ENCODE measurements at regions not wholly inside any gene's neighbourhood (a gene's known extent, or its start where the extent isn't known, plus 50 kb on each side); places are given as distances from the start of the nearest gene placed in this dataset.

- DNase-seq (ENCODE audit: low spot score) = no peak
Observed at GRCh38 chr4:24287096-24287495, 297.3 kb downstream of the DHX15 start.

GRCh38 chr4:24285759-24286158 is 298.6 kb downstream of the DHX15 start:
- no peak for DNase-seq (ENCODE audit: low spot score)

- no peak for DNase-seq (ENCODE audit: low spot score)
Observed at GRCh38 chr4:24282446-24282845, 301.9 kb downstream of the DHX15 start.

- no peak for DNase-seq (ENCODE audit: low spot score)
Observed at GRCh38 chr4:24279911-24280375, 304.4 kb downstream of the DHX15 start.

GRCh38 chr4:24279469-24279868 is 304.9 kb downstream of the DHX15 start:
- DNase-seq (ENCODE audit: low spot score) = no peak

- no peak for DNase-seq (ENCODE audit: low spot score)
Observed at GRCh38 chr4:24278693-24279092, 305.7 kb downstream of the DHX15 start.

- no peak for DNase-seq (ENCODE audit: low spot score)
Observed at GRCh38 chr4:24274381-24274941, 309.9 kb downstream of the DHX15 start.

- no peak for DNase-seq (ENCODE audit: low spot score)
Observed at GRCh38 chr4:24273136-24273535, 311.2 kb downstream of the DHX15 start.

GRCh38 chr4:24266951-24267722 is 317.2 kb downstream of the DHX15 start:
- no peak for DNase-seq (ENCODE audit: low spot score)

- no peak for DNase-seq (ENCODE audit: low spot score)
Observed at GRCh38 chr4:24265989-24266388, 318.4 kb downstream of the DHX15 start.

GRCh38 chr4:24262616-24263015 is 321.7 kb downstream of the DHX15 start:
- DNase-seq (ENCODE audit: low spot score) = no peak

- no peak for DNase-seq (ENCODE audit: low spot score)
Observed at GRCh38 chr4:24262084-24262483, 322.3 kb downstream of the DHX15 start.

- no peak for DNase-seq (ENCODE audit: low spot score)
Observed at GRCh38 chr4:24260923-24261564, 323.3 kb downstream of the DHX15 start.

GRCh38 chr4:24260133-24260715 is 324.1 kb downstream of the DHX15 start:
- DNase-seq (ENCODE audit: low spot score) = no peak

- DNase-seq (ENCODE audit: low spot score) = no peak
Observed at GRCh38 chr4:24256547-24256946, 327.8 kb downstream of the DHX15 start.

- no peak for DNase-seq (ENCODE audit: low spot score)
Observed at GRCh38 chr4:24256066-24256465, 328.3 kb downstream of the DHX15 start.

- no peak for DNase-seq (ENCODE audit: low spot score)
Observed at GRCh38 chr4:24252121-24252520, 332.2 kb downstream of the DHX15 start.

- DNase-seq (ENCODE audit: low spot score) = no peak
Observed at GRCh38 chr4:24251589-24251988, 332.8 kb downstream of the DHX15 start.

GRCh38 chr4:24249972-24250371 is 334.4 kb downstream of the DHX15 start:
- DNase-seq (ENCODE audit: low spot score) = no peak

GRCh38 chr4:24248674-24249630 is 335.4 kb downstream of the DHX15 start:
- DNase-seq (ENCODE audit: low spot score) = no peak

- no peak for DNase-seq (ENCODE audit: low spot score)
Observed at GRCh38 chr4:24245491-24245820, 338.9 kb downstream of the DHX15 start.
